Spleen (tissue), 11 donors: ENCODE measurements at regions not wholly inside any gene's neighbourhood (a gene's known extent, or its start where the extent isn't known, plus 50 kb on each side); places are given as distances from the start of the nearest gene placed in this dataset.
A peak's percentile ranks its signal among the peaks of the same experiment; 100 is the strongest.

ENCODE experiments used
- DNase-seq: peaks from one replicate; pipeline ENCODE4 v3.0.0-alpha.2; 2020
- H3K27ac ChIP-seq, 8 donors: fragments of 200-600 bp; sonication (generic) in 7 of 8; 1 replicate in 4 of 8; 2 replicates in 4 of 8; pipeline versions ENCODE4 v1.5.0 to v1.8.0; 2016 to 2021; ENCODE audit warnings: inconsistent platforms in 4 of 8, mild to moderate bottlenecking in 4 of 8, moderate library complexity in 1 of 8
- H3K27me3 ChIP-seq, 7 donors: fragments of 200-600 bp; sonication (generic) in 6 of 7; replicated peaks in 1 of 7; 1 replicate in 4 of 7; 2 replicates in 3 of 7; pipeline versions ENCODE4 v1.5.0 to v1.8.0; 2016 to 2021; ENCODE audit warnings: inconsistent platforms in 3 of 7, mild to moderate bottlenecking in 1 of 7
- H3K36me3 ChIP-seq, 6 donors: fragments of 200-600 bp; sonication (generic) in 5 of 6; 1 replicate in 4 of 6; 2 replicates in 2 of 6; pipeline versions ENCODE4 v1.5.0 to v1.8.0; 2016 to 2021; ENCODE audit warnings: inconsistent platforms in 2 of 6
- H3K4me1 ChIP-seq, 6 donors: fragments of 200-600 bp; sonication (generic) in 5 of 6; 1 replicate in 3 of 6; 2 replicates in 3 of 6; pipeline versions ENCODE4 v1.5.0 to v1.8.0; 2016 to 2021; ENCODE audit warnings: inconsistent platforms in 3 of 6
- H3K4me3 ChIP-seq, 8 donors: fragments of 200-600 bp; sonication (generic) in 7 of 8; 1 replicate in 4 of 8; 2 replicates in 4 of 8; pipeline versions ENCODE4 v1.5.0 to v1.8.0; 2016 to 2021; ENCODE audit warnings: inconsistent platforms in 4 of 8, mild to moderate bottlenecking in 4 of 8, moderate library complexity in 2 of 8
- H3K9me3 ChIP-seq, 8 donors: fragments of 200-600 bp; sonication (generic) in 7 of 8; 1 replicate in 4 of 8; 2 replicates in 4 of 8; pipeline versions ENCODE4 v1.5.0 to v1.8.0; 2016 to 2021; ENCODE audit warnings: inconsistent platforms in 4 of 8
- POLR2A ChIP-seq, 3 donors: fragments of 450-650 bp; IDR thresholded peaks; one replicate each; pipeline ENCODE4 v1.5.1; 2017; ENCODE audit warnings: antibody characterized with exemption in 3 of 3, mild to moderate bottlenecking in 1 of 3
- POLR2AphosphoS5 ChIP-seq, 3 donors: sonication (generic); formaldehyde crosslinking; IDR thresholded peaks; one replicate each; pipeline ENCODE4 v1.5.1; 2017; ENCODE audit warnings: antibody characterized with exemption in 3 of 3
- WGBS, 5 donors: extraction: QIAGEN DNeasy Blood & Tissue Kit in 3 of 5; methylation state at CpG; one replicate each; pipeline versions ENCODE4 v1.1.5 to v1.1.7; 2013 to 2018; 5-methylcytosine and 5-hydroxymethylcytosine counted together
- intact Hi-C: fragments of 100-400 bp; cut with DNase I; formaldehyde crosslinking; loops from one replicate; pipeline ENCODE4 v1.15.0; 2023; ENCODE audit warnings: low total_unique reads
- TF ChIP-seq, protein P1 (sequence below), 11 experiments: fragments of 200-600 bp in 7 of 11; fragments of 450-650 bp in 4 of 11; sonication (generic) in 4 of 11; IDR thresholded peaks in 8 of 11; conservative IDR thresholded peaks in 3 of 11; 1 replicate in 7 of 11; 2 replicates in 4 of 11; pipeline versions ENCODE4 v1.4.0 to v1.8.0; 2016 to 2021; ENCODE audit warnings: antibody characterized with exemption in 11 of 11, inconsistent platforms in 4 of 11, mild to moderate bottlenecking in 1 of 11
- donor health status: healthy with polysubstance abuse.
- donor health status: DM: no; HTN: no; CAD: no; lungs with moderate emphysema.
- donor health status: DM: no; HTN: no; CAD: no.
- donor health status: Bipolar disorder and iron deficiency.
- donor health status: healthy.
- donor health status: DM: no; HTN: no; CAD: no.
- donor health status: DM: yes; HTN: yes; CAD: no.

DNA sequence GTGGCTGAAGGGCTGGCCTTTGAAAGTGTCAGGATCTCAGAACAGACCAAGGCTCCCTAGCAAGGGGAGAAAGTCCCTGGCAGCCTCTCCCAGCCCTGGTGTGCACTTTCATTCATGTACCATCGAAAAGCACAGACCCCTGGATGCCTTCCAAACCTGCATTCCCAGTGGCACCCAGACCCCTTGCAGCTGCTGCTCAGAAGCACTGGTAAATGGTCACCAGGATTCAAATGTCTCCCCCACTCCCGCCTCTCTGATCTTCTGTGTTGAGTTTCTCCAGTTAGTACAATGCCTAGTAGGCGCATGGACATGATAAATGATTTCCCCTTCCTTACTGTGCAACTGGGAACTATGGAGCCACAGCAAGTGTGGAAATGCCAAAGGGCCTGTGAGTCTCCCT is 180.0 kb downstream of the GLI2 start:
- H3K27ac ChIP-seq, result peak overlapping the region in 2 of 8 donors; percentile 7 to 26
- no peaks in the 10 kb centered on the region for H3K9me3 ChIP-seq
- peaks cover 8 to 34% (median 19%) of the 10 kb centered on the region in 6 donors for H3K4me1 ChIP-seq
- TF ChIP-seq, protein P1, sequence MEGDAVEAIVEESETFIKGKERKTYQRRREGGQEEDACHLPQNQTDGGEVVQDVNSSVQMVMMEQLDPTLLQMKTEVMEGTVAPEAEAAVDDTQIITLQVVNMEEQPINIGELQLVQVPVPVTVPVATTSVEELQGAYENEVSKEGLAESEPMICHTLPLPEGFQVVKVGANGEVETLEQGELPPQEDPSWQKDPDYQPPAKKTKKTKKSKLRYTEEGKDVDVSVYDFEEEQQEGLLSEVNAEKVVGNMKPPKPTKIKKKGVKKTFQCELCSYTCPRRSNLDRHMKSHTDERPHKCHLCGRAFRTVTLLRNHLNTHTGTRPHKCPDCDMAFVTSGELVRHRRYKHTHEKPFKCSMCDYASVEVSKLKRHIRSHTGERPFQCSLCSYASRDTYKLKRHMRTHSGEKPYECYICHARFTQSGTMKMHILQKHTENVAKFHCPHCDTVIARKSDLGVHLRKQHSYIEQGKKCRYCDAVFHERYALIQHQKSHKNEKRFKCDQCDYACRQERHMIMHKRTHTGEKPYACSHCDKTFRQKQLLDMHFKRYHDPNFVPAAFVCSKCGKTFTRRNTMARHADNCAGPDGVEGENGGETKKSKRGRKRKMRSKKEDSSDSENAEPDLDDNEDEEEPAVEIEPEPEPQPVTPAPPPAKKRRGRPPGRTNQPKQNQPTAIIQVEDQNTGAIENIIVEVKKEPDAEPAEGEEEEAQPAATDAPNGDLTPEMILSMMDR (IDR thresholded peaks at IDR 0.05 in 8 of 11, conservative IDR thresholded peaks at IDR 0.05 in 3 of 11), result no peak
- TF ChIP-seq POLR2A (IDR thresholded peaks at IDR 0.05) (no peak), POLR2AphosphoS5 (IDR thresholded peaks at IDR 0.05) (no peak)
- peaks cover 0 to 49% (median 0%) of the 10 kb centered on the region in 7 donors for H3K27me3 ChIP-seq
- WGBS, 5 donors, result 55 to 85% (median 68%) methylated on average over 3 of the region's 3 CpGs
- no peaks in the 10 kb centered on the region for H3K36me3 ChIP-seq
- H3K4me3 ChIP-seq, result no peak overlapping the region
- DNase-seq, result no peak
- intact Hi-C loops, result no loop called here

- Histone ChIP-seq H3K27ac (no peak overlapping the region), H3K9me3 (no peaks in the 10 kb centered on the region), H3K4me3 (no peak overlapping the region), H3K36me3 (no peaks in the 10 kb centered on the region), H3K4me1 (peaks cover 8 to 34% (median 19%) of the 10 kb centered on the region in 6 donors), H3K27me3 (peaks cover 0 to 42% (median 0%) of the 10 kb centered on the region in 7 donors)
- DNase-seq, result no peak
- intact Hi-C loops, result no loop called here
- 71 to 80% (median 75%) methylated on average over 9 of the region's 9 CpGs; no CpG with 5 or more reads in 1 of the 5 donors for WGBS, 5 donors
- TF ChIP-seq, protein P1 (IDR thresholded peaks at IDR 0.05 in 8 of 11, conservative IDR thresholded peaks at IDR 0.05 in 3 of 11), result no peak
- TF ChIP-seq POLR2A (IDR thresholded peaks at IDR 0.05) (no peak), POLR2AphosphoS5 (IDR thresholded peaks at IDR 0.05) (no peak)
Observed at GRCh38 chr2:120916446-120916845, 180.8 kb downstream of the GLI2 start.

DNA sequence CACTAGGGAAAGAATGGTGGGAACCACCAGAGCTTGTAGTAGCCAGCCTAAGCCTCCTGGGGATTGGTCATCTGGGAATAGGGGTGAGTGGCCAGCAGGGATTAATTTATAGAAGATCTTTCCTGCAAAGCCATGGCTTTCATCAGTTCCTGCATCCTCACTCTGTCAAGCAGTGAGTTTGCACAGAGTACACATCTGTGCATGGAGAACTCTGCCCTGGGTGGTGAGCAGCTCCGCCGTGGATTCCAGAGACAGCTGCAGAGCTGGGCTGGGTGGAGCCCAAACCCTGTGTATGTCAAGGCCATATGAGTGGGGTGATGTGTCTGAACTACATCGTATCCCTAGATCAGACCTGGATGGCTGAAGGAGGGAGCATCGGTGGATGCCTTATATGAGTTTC is 182.2 kb downstream of the GLI2 start:
- no peak for TF ChIP-seq POLR2AphosphoS5 (IDR thresholded peaks at IDR 0.05)
- no peak for TF ChIP-seq POLR2A (IDR thresholded peaks at IDR 0.05)
- TF ChIP-seq, protein P1 (IDR thresholded peaks at IDR 0.05 in 8 of 11, conservative IDR thresholded peaks at IDR 0.05 in 3 of 11), result no peak
- H3K27ac ChIP-seq, result no peak overlapping the region
- WGBS, 5 donors, result 78 to 91% (median 80%) methylated on average over 4 of the region's 4 CpGs
- intact Hi-C loops, result no loop called here
- H3K4me1 ChIP-seq, result peaks cover 8 to 31% (median 19%) of the 10 kb centered on the region in 6 donors
- peaks cover 0 to 28% (median 0%) of the 10 kb centered on the region in 7 donors for H3K27me3 ChIP-seq
- H3K4me3 ChIP-seq, result no peak overlapping the region
- no peak for DNase-seq
- H3K36me3 ChIP-seq, result no peaks in the 10 kb centered on the region
- H3K9me3 ChIP-seq, result no peaks in the 10 kb centered on the region

DNA sequence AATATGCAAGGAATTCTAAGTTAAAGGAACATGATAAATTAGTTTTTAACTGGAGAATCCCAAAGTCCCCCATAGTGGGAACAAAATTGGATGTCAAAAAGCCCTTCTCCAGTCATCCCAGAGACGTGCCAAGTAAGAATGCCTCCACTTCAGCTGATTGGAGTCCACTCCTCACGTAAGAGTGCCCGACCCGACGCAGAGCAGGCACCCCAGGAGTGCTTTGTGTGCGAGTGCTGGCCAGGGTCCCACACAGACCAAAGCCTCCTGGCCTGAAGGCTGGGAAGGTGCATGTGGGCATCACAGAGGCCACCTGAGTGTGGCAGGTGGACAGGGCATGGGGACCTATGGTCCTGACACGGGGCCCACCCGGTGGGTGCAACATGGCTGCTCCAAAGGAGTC is 183.5 kb downstream of the GLI2 start:
- WGBS, 5 donors, result 81 to 98% (median 91%) methylated on average over 6 to 8 of the region's 8 CpGs

More for the DNA sequence above, 183.5 kb downstream of the GLI2 start:
- H3K9me3 ChIP-seq, result no peaks in the 10 kb centered on the region
- no peaks in the 10 kb centered on the region for H3K36me3 ChIP-seq
- H3K27me3 ChIP-seq, result peaks cover 0 to 25% (median 0%) of the 10 kb centered on the region in 7 donors
- TF ChIP-seq, protein P1 (IDR thresholded peaks at IDR 0.05 in 8 of 11, conservative IDR thresholded peaks at IDR 0.05 in 3 of 11), result no peak
- no peak for TF ChIP-seq POLR2AphosphoS5 (IDR thresholded peaks at IDR 0.05)
- TF ChIP-seq POLR2A (IDR thresholded peaks at IDR 0.05), result no peak
- DNase-seq, result no peak
- no peak overlapping the region for H3K27ac ChIP-seq
- intact Hi-C loops, result no loop called here
- no peak overlapping the region for H3K4me3 ChIP-seq
- H3K4me1 ChIP-seq, result peaks cover 8 to 23% (median 16%) of the 10 kb centered on the region in 6 donors
